ELF-1 (cell line): ENCODE measurements at regions not wholly inside any gene's neighbourhood (a gene's known extent, or its start where the extent isn't known, plus 50 kb on each side); places are given as distances from the start of the nearest gene placed in this dataset.

Experiments
- DNase-seq: peaks from one replicate; pipeline ENCODE4 v3.0.0-alpha.2; 2016; ENCODE audit warnings: low read depth, low spot score

DNA sequence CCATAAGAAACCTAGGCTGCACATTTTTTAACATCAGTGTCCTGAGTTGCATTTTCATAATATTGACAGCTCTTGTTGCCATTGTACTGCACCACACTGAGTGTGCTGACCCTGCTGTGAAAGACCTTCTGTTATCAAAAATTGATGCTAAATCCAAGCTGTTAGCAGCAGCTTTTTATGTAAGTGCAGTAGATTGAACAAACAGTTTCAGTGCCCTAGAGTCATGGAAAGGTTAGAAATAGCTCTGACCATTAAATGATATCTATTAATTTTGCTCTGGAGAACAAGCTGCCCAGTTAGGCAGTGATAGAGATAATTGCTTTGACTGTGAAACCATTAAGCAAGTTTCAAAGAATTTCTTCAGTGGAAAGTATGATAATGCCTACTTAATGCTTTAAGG is 1289.2 kb upstream of the PCDH20 start:
- no peak for DNase-seq

- no peak for DNase-seq
Measured at GRCh38 chr13:62702502-62702901, 1286.9 kb upstream of the PCDH20 start.

- no peak for DNase-seq
Measured at GRCh38 chr13:62697701-62698100, 1282.1 kb upstream of the PCDH20 start.

DNA sequence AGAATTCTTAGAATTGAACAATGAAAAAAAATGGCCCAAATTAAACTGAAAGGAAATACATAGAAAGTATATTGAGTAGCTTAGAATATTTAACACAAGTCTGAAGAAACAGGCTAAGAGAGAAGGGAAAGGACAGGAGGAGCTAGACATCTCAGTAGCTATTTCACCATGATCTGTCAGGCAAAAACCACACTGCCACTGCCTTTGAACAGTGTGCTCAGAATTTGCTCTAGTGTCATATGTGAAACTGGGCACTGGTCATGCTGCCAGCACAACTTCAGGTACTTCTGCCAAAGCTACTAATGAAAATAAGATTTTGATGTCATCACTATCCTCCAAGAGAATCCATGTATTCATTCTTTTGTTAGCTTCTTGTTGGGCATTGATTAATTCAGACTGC is 1280.8 kb upstream of the PCDH20 start:
- no peak for DNase-seq

GRCh38 chr13:62687732-62688131 is 1272.1 kb upstream of the PCDH20 start:
- peak; percentile 15 for DNase-seq

DNA sequence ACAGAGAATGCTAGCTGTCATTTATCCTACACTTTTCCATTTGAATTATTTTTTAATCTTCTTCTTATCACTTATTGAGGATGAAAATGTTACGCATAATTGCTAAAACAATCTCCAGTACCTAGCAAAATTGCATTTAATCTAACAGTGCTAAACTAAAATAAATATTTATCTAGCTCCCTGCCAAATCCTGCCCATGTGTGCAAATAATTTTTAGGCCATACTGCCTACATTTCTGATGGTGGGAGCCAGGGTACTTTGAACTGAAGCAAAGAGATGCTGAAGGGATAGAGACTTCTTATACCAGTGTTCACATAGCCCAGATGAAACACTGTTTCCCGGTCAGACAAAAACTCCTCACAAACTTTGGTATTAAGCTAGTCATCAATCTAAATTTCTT is 1268.7 kb upstream of the PCDH20 start:
- no peak for DNase-seq

DNA sequence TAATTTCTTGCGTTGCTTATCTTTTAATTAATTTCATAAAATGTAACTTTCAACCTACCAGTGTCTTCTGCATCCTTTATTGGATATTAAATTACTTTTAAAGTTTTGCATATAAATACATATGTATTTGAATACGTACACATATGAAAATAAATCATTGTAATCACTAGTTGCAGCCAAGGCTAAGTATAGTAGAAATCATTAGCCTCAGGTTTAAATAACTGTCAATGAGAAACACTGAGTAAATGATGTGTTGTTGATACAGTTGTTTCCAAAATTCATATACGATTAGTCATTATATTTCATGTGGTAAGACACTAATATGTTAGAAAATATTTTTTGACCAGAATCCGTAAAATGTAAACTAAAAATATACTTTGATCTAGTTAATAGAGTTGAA is 1267.1 kb upstream of the PCDH20 start:
- DNase-seq: no peak

- no peak for DNase-seq
Measured at GRCh38 chr13:62678039-62678438, 1262.4 kb upstream of the PCDH20 start.

DNA sequence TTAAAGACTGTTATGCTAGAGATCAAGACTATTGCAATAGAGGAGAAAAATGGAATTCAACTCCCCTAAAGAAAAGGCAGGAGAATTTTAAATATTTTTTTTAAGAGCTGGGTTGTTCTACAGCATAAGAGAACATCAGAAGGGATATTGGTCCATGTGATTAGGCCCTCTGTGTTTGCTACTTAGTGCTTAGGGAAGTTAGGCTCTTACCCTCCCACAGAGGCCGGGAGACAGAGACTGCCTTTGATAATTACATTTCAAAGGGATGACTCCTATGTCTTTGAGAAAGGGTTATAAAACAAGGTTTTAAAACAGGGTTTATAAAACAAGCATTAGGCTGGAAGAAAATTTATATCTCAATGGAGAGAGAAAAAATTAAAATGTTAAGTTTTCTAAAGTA is 1248.1 kb upstream of the PCDH20 start:
- DNase-seq: no peak

GRCh38 chr13:62659365-62659764 is 1243.7 kb upstream of the PCDH20 start:
- no peak for DNase-seq

DNA sequence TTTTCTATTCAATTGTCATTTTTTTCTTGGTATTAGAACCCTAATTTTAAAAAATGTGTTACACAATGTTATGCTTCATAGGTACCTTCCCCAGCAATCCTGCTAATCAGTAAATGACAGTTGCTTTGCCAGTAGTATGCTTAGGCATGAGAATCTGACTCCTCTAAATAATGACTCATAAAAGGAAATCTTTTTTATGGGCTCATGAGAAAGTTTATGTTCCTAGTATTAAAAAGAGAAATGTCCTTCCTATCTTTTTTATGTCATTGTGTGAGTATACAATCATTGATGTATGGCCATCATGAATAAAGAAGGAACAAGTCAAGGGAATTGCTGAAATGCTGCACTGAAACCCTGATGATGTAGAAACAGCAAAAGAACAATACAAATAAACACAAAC is 1237.7 kb upstream of the PCDH20 start:
- DNase-seq: no peak

DNA sequence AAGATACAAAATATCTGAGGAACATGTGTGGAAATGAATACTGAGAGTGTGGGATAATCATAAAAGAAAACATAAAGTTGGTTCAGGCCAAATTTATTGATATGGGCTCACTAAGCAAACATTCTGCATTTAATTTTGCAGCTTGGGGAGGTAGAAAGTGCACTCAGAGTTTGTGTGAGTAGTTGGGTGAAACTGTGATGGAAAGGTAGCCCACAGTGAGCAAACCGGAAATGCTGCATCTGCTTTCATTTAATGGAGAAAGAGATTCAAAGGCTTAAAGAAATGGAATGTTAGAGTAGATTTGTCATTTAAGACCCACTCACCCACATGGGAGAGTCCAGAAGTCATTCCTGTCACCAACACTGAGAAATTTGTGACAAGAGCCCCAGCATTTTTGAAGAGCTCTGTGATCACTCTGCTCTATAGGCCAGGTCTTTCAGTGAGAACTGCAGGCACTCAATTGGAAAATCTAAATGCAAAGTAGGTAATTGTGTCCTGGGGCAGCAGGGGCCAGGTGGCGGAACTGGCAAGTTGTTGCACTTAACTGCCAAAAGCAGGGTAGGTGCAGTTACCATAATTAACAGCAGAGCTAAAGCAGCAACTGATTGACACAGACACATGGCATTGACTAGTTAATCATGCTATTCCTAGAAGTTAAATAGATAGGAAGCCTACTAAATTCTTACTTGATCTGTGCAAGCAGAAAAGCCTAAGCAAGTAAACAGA is 1228.3 kb upstream of the PCDH20 start:
- DNase-seq: peak; percentile 43

- no peak for DNase-seq
Measured at GRCh38 chr13:62643007-62643483, 1227.4 kb upstream of the PCDH20 start.

- no peak for DNase-seq
Measured at GRCh38 chr13:62635161-62635560, 1219.5 kb upstream of the PCDH20 start.

GRCh38 chr13:62633448-62633847 is 1217.8 kb upstream of the PCDH20 start:
- DNase-seq: no peak

- DNase-seq: no peak
Measured at GRCh38 chr13:62631619-62632018, 1216.0 kb upstream of the PCDH20 start.

GRCh38 chr13:62631124-62631523 is 1215.5 kb upstream of the PCDH20 start:
- DNase-seq: no peak

DNA sequence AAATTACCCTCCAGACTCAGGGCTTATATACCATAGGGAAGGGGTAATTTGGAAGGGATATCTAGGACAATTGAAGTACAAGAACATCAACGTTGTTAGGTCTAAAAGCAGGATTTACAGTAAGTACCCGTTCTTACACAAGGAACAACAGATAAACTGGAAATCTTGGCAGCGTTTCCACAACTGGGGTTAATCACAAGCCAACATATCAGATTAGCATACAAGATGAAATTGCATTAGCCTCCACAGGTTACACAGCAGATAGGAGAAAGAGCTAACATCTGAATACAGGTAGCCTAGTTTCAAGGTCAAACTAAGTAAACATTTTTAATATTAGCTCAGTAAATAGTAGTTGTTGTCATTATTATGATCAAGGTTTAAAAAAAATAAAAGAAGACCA is 1214.0 kb upstream of the PCDH20 start:
- DNase-seq: no peak

DNA sequence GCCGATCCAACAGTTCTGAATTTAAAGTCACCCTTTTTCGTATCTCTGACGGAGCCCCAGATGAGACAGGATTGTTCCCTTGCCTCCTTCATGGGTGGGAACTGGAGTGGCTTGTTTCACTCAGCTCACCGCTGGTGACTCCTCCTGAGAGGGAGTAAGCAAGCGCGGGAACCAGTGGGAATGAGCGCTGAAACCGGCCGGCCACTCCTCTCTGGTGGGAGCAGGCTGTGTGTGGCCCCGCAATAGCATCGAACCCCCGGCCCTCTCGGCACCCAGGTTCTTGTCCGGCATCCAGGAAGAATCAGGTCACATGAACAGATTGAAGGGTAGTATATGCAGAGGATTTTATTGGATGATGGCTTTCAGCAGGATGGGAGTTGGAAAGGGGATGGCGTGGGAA is 1211.6 kb upstream of the PCDH20 start:
- DNase-seq: no peak

- DNase-seq: peak; percentile 8
Measured at GRCh38 chr13:62626771-62627170, 1211.1 kb upstream of the PCDH20 start.

GRCh38 chr13:62625214-62625881 is 1209.7 kb upstream of the PCDH20 start:
- DNase-seq: no peak

DNA sequence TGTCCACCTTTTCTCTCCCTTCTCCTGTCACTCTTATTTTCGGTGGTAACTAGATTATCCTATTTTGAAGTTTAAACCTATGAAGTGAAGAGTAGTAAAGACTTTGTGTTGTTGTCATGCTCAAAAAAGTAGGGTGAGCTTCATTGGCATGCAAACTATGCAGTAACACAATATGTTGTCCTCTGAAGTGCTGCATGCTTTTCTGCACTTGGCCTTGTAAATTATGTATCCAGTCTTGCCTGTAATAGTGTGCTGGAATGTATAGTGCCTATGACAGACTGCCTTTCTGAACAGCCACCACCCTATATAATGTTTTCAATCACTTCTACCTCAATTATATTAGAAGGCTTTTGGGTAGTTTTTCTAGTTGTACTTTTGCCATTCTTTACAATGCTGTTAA is 1198.2 kb upstream of the PCDH20 start:
- DNase-seq: no peak

- DNase-seq: no peak
Measured at GRCh38 chr13:62611343-62611742, 1195.7 kb upstream of the PCDH20 start.
